Keratinocyte (primary cell): ENCODE measurements at regions not wholly inside any gene's neighbourhood (a gene's known extent, or its start where the extent isn't known, plus 50 kb on each side); places are given as distances from the start of the nearest gene placed in this dataset.

Source experiments
- DNase-seq: peaks from one replicate; pipeline ENCODE4 v3.0.0-alpha.2; 2011; ENCODE audit warnings: low read depth, missing footprints, low spot score
- FAIRE-seq: peaks from 2 replicates; lab custom pipeline; 2011; peaks lifted over from hg19 to GRCh38; lab: Jason Lieb, UNC
- H2AFZ ChIP-seq: 2 replicates; pipeline ENCODE4 v1.6.0; 2012; ENCODE audit warnings: low read length, control low read depth, inconsistent platforms; ENCODE audit not compliant: control insufficient read depth
- H3K27ac ChIP-seq: 2 replicates; pipeline ENCODE4 v1.5.1; 2011; ENCODE audit warnings: low read length; ENCODE audit not compliant: control insufficient read depth, insufficient read depth
- H3K27me3 ChIP-seq: 3 replicates; pipeline ENCODE4 v1.6.0; 2011; ENCODE audit warnings: low read length; ENCODE audit not compliant: control insufficient read depth, insufficient read depth; ENCODE audit errors: extremely low read depth
- H3K36me3 ChIP-seq, 2 experiments: 2 replicates in 1 of 2; 3 replicates in 1 of 2; pipeline ENCODE4 v1.5.1; 2011; ENCODE audit warnings: low read length in 2 of 2, mild to moderate bottlenecking in 1 of 2; ENCODE audit not compliant: control insufficient read depth in 2 of 2, insufficient read depth in 2 of 2; ENCODE audit errors: extremely low read depth in 1 of 2
- H3K4me1 ChIP-seq: 3 replicates; pipeline ENCODE4 v1.5.1; 2011; ENCODE audit warnings: low read length; ENCODE audit not compliant: control insufficient read depth, insufficient read depth; ENCODE audit errors: extremely low read depth
- H3K4me2 ChIP-seq: 3 replicates; pipeline ENCODE4 v1.6.0; 2011; ENCODE audit warnings: low read depth, low read length; ENCODE audit not compliant: control insufficient read depth, insufficient read depth; ENCODE audit errors: extremely low read depth
- H3K4me3 ChIP-seq, 3 experiments: fragments of 200-600 bp in 1 of 3; sonication (generic) in 1 of 3; 2 replicates in 2 of 3; 3 replicates in 1 of 3; pipeline ENCODE4 v1.5.1; 2011 to 2016; ENCODE audit warnings: low read length in 3 of 3, mild to moderate bottlenecking in 3 of 3, control low read depth in 2 of 3, inconsistent platforms in 1 of 3, low read depth in 1 of 3, mixed read lengths in 1 of 3, mixed run types in 1 of 3, moderate library complexity in 1 of 3; ENCODE audit not compliant: control insufficient read depth in 2 of 3, insufficient read depth in 2 of 3; ENCODE audit errors: extremely low read depth in 1 of 3
- H3K79me2 ChIP-seq: 2 replicates; pipeline ENCODE4 v1.6.0; 2012; ENCODE audit warnings: low read length; ENCODE audit not compliant: control insufficient read depth, insufficient read depth
- H3K9ac ChIP-seq: 3 replicates; pipeline ENCODE4 v1.6.0; 2011; ENCODE audit warnings: low read length; ENCODE audit not compliant: control insufficient read depth, insufficient read depth; ENCODE audit errors: extremely low read depth
- H3K9me1 ChIP-seq: 3 replicates; pipeline ENCODE4 v1.6.0; 2011; ENCODE audit warnings: low read length; ENCODE audit not compliant: control insufficient read depth, insufficient read depth; ENCODE audit errors: extremely low read depth
- H3K9me3 ChIP-seq: 2 replicates; pipeline ENCODE4 v1.5.1; 2012; ENCODE audit warnings: low read depth, low read length; ENCODE audit not compliant: control insufficient read depth
- H4K20me1 ChIP-seq: 3 replicates; pipeline ENCODE4 v1.6.0; 2011; ENCODE audit warnings: low read length; ENCODE audit not compliant: control insufficient read depth, insufficient read depth; ENCODE audit errors: extremely low read depth
- EZH2 ChIP-seq: IDR thresholded peaks from one replicate; pipeline ENCODE4 v1.6.1; 2012; ENCODE audit warnings: inconsistent platforms, mild to moderate bottlenecking, low read length, moderate library complexity
- dilution Hi-C: fragments of 300-500 bp; cut with MboI; formaldehyde crosslinking; loops from one replicate; pipeline ENCODE4 v1.7.0; 2020; ENCODE audit warnings: low sequenced_read_pairs; ENCODE audit not compliant: extremely low pct_ligation_motif_present
- TF ChIP-seq, protein P1 (sequence below), 3 experiments: IDR thresholded peaks in 1 of 3; conservative IDR thresholded peaks in 1 of 3; optimal IDR thresholded peaks in 1 of 3; 2 replicates in 2 of 3; 3 replicates in 1 of 3; pipeline versions ENCODE3 to v1.5.1; 2011; ENCODE audit warnings: low read length in 3 of 3, mild to moderate bottlenecking in 3 of 3, moderate library complexity in 2 of 3, control low read depth in 1 of 3, inconsistent platforms in 1 of 3; ENCODE audit not compliant: insufficient read depth in 2 of 3; ENCODE audit errors: extremely low read depth in 1 of 3

- Histone ChIP-seq H3K4me2 (no peak overlapping the region), H4K20me1 (no peaks in the 10 kb centered on the region), H3K9ac (no peak overlapping the region), H3K9me3 (peaks cover 6% of the 10 kb centered on the region), H3K4me3 (no peak overlapping the region), H2AFZ (no peak overlapping the region), H3K27ac (no peak overlapping the region), H3K27me3 (no peaks in the 10 kb centered on the region), H3K4me1 (no peaks in the 10 kb centered on the region), H3K36me3 (no peaks in the 10 kb centered on the region), H3K9me1 (no peaks in the 10 kb centered on the region), H3K79me2 (no peaks in the 10 kb centered on the region)
- FAIRE-seq = no peak
- DNase-seq = no peak
- dilution Hi-C loops = no loop called here
- TF ChIP-seq EZH2 = no peak
- TF ChIP-seq, protein P1, sequence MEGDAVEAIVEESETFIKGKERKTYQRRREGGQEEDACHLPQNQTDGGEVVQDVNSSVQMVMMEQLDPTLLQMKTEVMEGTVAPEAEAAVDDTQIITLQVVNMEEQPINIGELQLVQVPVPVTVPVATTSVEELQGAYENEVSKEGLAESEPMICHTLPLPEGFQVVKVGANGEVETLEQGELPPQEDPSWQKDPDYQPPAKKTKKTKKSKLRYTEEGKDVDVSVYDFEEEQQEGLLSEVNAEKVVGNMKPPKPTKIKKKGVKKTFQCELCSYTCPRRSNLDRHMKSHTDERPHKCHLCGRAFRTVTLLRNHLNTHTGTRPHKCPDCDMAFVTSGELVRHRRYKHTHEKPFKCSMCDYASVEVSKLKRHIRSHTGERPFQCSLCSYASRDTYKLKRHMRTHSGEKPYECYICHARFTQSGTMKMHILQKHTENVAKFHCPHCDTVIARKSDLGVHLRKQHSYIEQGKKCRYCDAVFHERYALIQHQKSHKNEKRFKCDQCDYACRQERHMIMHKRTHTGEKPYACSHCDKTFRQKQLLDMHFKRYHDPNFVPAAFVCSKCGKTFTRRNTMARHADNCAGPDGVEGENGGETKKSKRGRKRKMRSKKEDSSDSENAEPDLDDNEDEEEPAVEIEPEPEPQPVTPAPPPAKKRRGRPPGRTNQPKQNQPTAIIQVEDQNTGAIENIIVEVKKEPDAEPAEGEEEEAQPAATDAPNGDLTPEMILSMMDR (optimal IDR thresholded peaks at IDR 0.05 in 1 of 3, IDR thresholded peaks at IDR 0.05 in 1 of 3, conservative IDR thresholded peaks at IDR 0.05 in 1 of 3; ENCODE audit: extremely low read depth in 1 of 3, insufficient read depth in 2 of 3, low read length in 3 of 3) = no peak
These were observed 293.8 kb upstream of the SHH start for GRCh38 chr7:156106107-156106426.

GRCh38 chr7:156105337-156106106 is 293.3 kb upstream of the SHH start:
- TF ChIP-seq, protein P1 (optimal IDR thresholded peaks at IDR 0.05 in 1 of 3, IDR thresholded peaks at IDR 0.05 in 1 of 3, conservative IDR thresholded peaks at IDR 0.05 in 1 of 3; ENCODE audit: extremely low read depth in 1 of 3, insufficient read depth in 2 of 3, low read length in 3 of 3) = no peak
- no peak for TF ChIP-seq EZH2
- no peaks in the 10 kb centered on the region for H3K79me2 ChIP-seq
- no peaks in the 10 kb centered on the region for H3K36me3 ChIP-seq
- no peak overlapping the region for H3K4me3 ChIP-seq
- H3K27ac ChIP-seq = no peak overlapping the region
- peaks cover 6% of the 10 kb centered on the region for H3K9me3 ChIP-seq
- H3K9ac ChIP-seq = no peak overlapping the region
- H3K4me1 ChIP-seq = no peaks in the 10 kb centered on the region
- no peaks in the 10 kb centered on the region for H4K20me1 ChIP-seq
- H3K4me2 ChIP-seq = no peak overlapping the region
- dilution Hi-C loops = no loop called here
- H2AFZ ChIP-seq = no peak overlapping the region
- DNase-seq = no peak
- no peak for FAIRE-seq
- H3K9me1 ChIP-seq = no peaks in the 10 kb centered on the region
- no peaks in the 10 kb centered on the region for H3K27me3 ChIP-seq
